HepG2 (cell line): ENCODE measurements at regions not wholly inside any gene's neighbourhood (a gene's known extent, or its start where the extent isn't known, plus 50 kb on each side); places are given as distances from the start of the nearest gene placed in this dataset.

Experiments used
- CEBPB ChIP-seq: IDR thresholded peaks from 2 replicates; pipeline ENCODE4 v1.6.1; 2011; ENCODE audit warnings: low read depth, low read length, improper control_type of control experiment, borderline replicate concordance
- FOXM1 ChIP-seq: sonication (generic); formaldehyde crosslinking; IDR thresholded peaks from 2 replicates; pipeline ENCODE4 v1.5.0; 2020; ENCODE audit warnings: missing genetic modification reagents
- GLI4 ChIP-seq: sonication (generic); formaldehyde crosslinking; IDR thresholded peaks from 2 replicates; pipeline ENCODE4 v1.5.1; 2020; ENCODE audit warnings: missing genetic modification reagents, mild to moderate bottlenecking, moderate library complexity, borderline replicate concordance
- KDM5B ChIP-seq: sonication (generic); formaldehyde crosslinking; IDR thresholded peaks from 2 replicates; pipeline ENCODE4 v1.4.0; 2020; ENCODE audit warnings: missing genetic modification reagents, mild to moderate bottlenecking, borderline replicate concordance
- MAFK ChIP-seq, 2 experiments: IDR thresholded peaks in 1 of 2; conservative IDR thresholded peaks in 1 of 2; 2 replicates each; pipeline ENCODE4 v1.6.1; 2011; ENCODE audit warnings: improper control_type of control experiment in 2 of 2, low read length in 2 of 2
- MXI1 ChIP-seq: IDR thresholded peaks from 3 replicates; pipeline ENCODE4 v1.6.1; 2012; ENCODE audit warnings: low read depth, low read length, inconsistent platforms, borderline replicate concordance
- SMAD1 ChIP-seq: sonication (generic); formaldehyde crosslinking; IDR thresholded peaks from 2 replicates; pipeline ENCODE4 v1.4.0; 2020; ENCODE audit warnings: missing genetic modification reagents, low read depth, mild to moderate bottlenecking, borderline replicate concordance
- ZFYVE20 ChIP-seq: sonication (generic); formaldehyde crosslinking; IDR thresholded peaks from 2 replicates; pipeline ENCODE4 v1.8.0; 2023; ENCODE audit warnings: low read depth, mild to moderate bottlenecking, moderate library complexity, missing genetic modification reagents, borderline replicate concordance
- TF ChIP-seq, protein P1 (sequence below): sonication (generic); formaldehyde crosslinking; IDR thresholded peaks from 2 replicates; pipeline ENCODE4 v1.5.0; 2020; ENCODE audit warnings: mild to moderate bottlenecking, missing genetic modification reagents, moderate library complexity

DNA sequence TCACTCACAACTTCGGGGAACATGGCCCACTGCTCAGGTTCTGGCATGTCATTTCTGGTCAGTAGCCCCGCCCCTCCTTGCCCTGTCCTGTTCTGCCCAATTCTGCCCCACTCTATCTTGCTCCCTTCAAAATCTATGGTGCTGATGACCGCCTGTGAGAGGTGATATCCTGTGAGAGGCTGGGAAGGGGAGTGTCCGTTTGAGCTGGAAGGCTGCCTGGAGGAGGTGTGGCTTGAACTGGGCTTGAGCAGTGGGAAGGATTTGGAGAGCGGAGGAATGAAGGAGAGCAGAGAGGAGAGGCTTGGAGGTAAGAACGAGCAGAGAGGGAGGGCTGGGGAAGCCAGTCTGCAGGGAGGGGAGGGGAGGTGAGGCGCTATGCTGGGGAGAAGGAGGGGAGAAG, 145.3 kb downstream of the RPS24 start:
- TF ChIP-seq KDM5B (CRISPR knock-in tag), result no peak
- no peak for TF ChIP-seq GLI4
- TF ChIP-seq, protein P1, sequence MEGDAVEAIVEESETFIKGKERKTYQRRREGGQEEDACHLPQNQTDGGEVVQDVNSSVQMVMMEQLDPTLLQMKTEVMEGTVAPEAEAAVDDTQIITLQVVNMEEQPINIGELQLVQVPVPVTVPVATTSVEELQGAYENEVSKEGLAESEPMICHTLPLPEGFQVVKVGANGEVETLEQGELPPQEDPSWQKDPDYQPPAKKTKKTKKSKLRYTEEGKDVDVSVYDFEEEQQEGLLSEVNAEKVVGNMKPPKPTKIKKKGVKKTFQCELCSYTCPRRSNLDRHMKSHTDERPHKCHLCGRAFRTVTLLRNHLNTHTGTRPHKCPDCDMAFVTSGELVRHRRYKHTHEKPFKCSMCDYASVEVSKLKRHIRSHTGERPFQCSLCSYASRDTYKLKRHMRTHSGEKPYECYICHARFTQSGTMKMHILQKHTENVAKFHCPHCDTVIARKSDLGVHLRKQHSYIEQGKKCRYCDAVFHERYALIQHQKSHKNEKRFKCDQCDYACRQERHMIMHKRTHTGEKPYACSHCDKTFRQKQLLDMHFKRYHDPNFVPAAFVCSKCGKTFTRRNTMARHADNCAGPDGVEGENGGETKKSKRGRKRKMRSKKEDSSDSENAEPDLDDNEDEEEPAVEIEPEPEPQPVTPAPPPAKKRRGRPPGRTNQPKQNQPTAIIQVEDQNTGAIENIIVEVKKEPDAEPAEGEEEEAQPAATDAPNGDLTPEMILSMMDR, result no peak
- TF ChIP-seq ZFYVE20 (CRISPR knock-in tag), result no peak
- TF ChIP-seq FOXM1, result no peak
- no peak for TF ChIP-seq CEBPB
- TF ChIP-seq SMAD1 (CRISPR knock-in tag), result no peak
- no peak for TF ChIP-seq MXI1
- TF ChIP-seq MAFK (conservative IDR thresholded peaks at IDR 0.05 in 1 of 2, IDR thresholded peaks at IDR 0.05 in 1 of 2; ENCODE audit: low read length in 2 of 2), result no peak
